ENCODE measurements at regions not wholly inside any gene's neighbourhood (a gene's known extent, or its start where the extent isn't known, plus 50 kb on each side); places are given as distances from the start of the nearest gene placed in this dataset.

- TF ChIP-seq CTCF (IDR thresholded peaks at IDR 0.05; ENCODE audit: insufficient read depth, low read length, poor library complexity, severe bottlenecking) (no peak), EZH2phosphoT487 (conservative IDR thresholded peaks at IDR 0.05; ENCODE audit: low read length) (no peak)
These were observed 262.4 kb downstream of the PTPRC start for GRCh38 chr1:198901266-198901665.
